Type B pancreatic cell (in vitro differentiated cells): ENCODE measurements at regions not wholly inside any gene's neighbourhood (a gene's known extent, or its start where the extent isn't known, plus 50 kb on each side); places are given as distances from the start of the nearest gene placed in this dataset.

Source experiments
- DNase-seq: peaks from one replicate; pipeline ENCODE4 v3.0.0; 2021; ENCODE audit warnings: mixed read lengths; ENCODE audit not compliant: unreplicated experiment; ENCODE audit errors: extremely low spot score
- H3K27ac Mint-ChIP-seq: 2 replicates; pipeline ENCODE4 v1.8.0; 2021; ENCODE audit warnings: mild to moderate bottlenecking, mixed read lengths
- H3K27me3 Mint-ChIP-seq: 2 replicates; pipeline ENCODE4 v1.8.0; 2021; ENCODE audit warnings: mixed read lengths
- H3K36me3 Mint-ChIP-seq: 2 replicates; pipeline ENCODE4 v1.8.0; 2021; ENCODE audit warnings: mixed read lengths
- H3K4me1 Mint-ChIP-seq: one replicate; pipeline ENCODE4 v1.8.0; 2021; ENCODE audit warnings: mixed read lengths; ENCODE audit not compliant: unreplicated experiment
- H3K4me3 Mint-ChIP-seq: 2 replicates; pipeline ENCODE4 v1.8.0; 2021; ENCODE audit warnings: mild to moderate bottlenecking, mixed read lengths
- H3K9me3 Mint-ChIP-seq: 2 replicates; pipeline ENCODE4 v1.8.0; 2021; ENCODE audit warnings: mixed read lengths
- TF ChIP-seq, protein P1 (sequence below): fragments of 200-600 bp; sonication (generic); conservative IDR thresholded peaks from 2 replicates; pipeline ENCODE4 v1.5.0; 2021; ENCODE audit warnings: antibody characterized with exemption, mild to moderate bottlenecking

DNA sequence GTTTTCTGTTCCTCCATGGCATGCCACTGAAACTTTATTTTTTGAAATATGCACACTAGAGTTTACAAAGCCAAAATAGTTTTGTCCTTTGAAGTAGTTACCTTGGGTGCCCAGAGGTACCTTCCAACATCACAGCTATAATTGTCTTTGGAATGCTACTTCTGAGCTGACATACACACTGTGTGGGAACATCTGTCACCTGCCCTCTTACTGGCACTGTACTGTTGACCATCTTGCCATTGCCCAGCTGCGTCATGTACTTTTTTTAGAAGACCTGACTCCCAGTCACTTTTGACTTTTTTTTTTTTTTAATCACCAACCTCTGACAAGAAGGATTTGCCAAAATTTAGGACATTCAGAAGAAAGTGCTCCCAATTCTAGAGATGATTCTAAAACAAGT, 200.5 kb upstream of the CXorf66 start:
- DNase-seq: no peak
- Mint-ChIP-seq H3K4me1 (no peaks in the 10 kb centered on the region), H3K27me3 (no peaks in the 10 kb centered on the region), H3K9me3 (no peaks in the 10 kb centered on the region), H3K27ac (no peak overlapping the region), H3K4me3 (no peak overlapping the region), H3K36me3 (no peaks in the 10 kb centered on the region)
- TF ChIP-seq, protein P1, sequence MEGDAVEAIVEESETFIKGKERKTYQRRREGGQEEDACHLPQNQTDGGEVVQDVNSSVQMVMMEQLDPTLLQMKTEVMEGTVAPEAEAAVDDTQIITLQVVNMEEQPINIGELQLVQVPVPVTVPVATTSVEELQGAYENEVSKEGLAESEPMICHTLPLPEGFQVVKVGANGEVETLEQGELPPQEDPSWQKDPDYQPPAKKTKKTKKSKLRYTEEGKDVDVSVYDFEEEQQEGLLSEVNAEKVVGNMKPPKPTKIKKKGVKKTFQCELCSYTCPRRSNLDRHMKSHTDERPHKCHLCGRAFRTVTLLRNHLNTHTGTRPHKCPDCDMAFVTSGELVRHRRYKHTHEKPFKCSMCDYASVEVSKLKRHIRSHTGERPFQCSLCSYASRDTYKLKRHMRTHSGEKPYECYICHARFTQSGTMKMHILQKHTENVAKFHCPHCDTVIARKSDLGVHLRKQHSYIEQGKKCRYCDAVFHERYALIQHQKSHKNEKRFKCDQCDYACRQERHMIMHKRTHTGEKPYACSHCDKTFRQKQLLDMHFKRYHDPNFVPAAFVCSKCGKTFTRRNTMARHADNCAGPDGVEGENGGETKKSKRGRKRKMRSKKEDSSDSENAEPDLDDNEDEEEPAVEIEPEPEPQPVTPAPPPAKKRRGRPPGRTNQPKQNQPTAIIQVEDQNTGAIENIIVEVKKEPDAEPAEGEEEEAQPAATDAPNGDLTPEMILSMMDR: no peak

DNA sequence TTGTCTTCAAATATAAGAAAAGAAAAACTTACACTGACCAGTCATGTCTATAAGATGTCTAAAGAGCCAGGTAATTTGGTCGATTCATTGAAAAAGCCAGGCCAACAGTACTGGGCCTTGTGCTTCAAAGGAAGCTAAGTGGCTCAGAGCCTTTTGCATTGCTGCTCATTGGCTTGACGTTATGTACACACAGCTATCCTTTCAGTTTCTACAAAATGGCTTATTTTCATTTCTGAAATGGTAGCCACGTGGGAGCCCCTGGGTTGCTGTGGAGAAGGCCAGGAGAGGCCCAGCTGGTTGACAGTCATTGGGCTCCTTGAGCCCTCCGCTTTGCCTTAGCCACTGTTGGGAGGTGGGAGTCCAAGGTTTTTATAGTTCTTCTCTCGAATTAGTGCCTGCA, 199.1 kb upstream of the CXorf66 start:
- H3K36me3 Mint-ChIP-seq: no peaks in the 10 kb centered on the region

DNA sequence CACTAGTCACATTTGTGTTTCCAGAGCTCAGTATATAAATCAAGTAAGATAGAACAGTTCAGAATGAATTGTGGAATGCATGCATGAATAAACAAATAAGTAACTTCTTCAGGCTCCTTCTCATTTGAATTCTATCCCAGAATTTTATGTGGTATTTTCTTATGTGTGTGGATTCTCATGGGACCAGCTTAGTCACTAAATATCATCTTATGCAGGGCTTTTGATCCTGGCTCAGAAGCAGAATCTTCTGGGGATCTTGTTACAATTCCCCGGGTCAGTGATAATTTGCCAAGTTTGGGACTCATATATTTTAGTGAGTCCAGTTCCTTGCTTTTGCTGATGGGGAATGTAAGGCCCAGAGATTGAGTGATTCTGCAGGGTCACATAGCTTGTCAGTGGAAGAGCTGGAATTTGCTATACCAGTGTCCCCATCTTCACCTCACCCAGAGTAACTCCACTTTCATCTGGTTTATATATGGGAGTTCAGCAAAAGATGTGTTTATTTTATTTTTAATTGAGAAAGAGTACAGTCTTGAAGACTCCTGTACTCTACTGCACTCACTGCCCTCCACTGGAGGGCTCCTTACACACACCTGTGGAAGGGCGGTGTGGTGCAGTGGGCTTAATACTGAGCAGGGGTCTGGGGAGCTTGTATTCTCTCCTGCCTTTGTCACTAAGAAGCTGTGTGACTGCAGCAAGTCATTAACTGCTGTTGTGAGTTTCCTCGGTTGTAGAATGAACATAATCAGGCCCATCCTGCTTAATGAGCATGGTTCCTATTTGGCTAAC, 198.2 kb upstream of the CXorf66 start:
- DNase-seq: no peak
- no peak overlapping the region for H3K4me3 Mint-ChIP-seq
- TF ChIP-seq, protein P1: no peak

More for the DNA sequence above, 199.1 kb upstream of the CXorf66 start:
- TF ChIP-seq, protein P1: no peak
- H3K4me1 Mint-ChIP-seq: no peaks in the 10 kb centered on the region
- H3K27ac Mint-ChIP-seq: no peak overlapping the region
- no peaks in the 10 kb centered on the region for H3K27me3 Mint-ChIP-seq
- no peak overlapping the region for H3K4me3 Mint-ChIP-seq
- no peak for DNase-seq
- H3K9me3 Mint-ChIP-seq: no peaks in the 10 kb centered on the region

DNA sequence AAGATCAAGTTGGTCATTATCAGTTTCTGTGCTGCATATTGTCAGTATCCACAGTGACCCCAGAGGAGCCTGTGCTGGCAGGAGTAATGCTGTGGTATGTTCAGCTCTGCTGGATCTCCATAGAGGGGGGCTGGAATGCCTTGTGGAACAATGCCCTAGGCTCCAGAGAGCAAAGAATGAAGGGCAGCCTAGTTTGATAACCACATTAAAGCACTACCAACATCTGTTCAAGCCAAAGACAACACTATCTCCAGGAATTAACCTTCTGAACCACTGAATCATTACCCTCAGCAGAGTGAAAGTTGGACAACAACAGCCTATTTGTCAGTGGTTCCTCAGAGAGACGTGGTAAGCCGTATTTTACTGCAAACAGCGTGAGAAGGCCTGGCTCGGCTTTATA, 192.3 kb upstream of the CXorf66 start:
- TF ChIP-seq, protein P1: no peak
- no peaks in the 10 kb centered on the region for H3K36me3 Mint-ChIP-seq
- DNase-seq: no peak
- peaks cover 3% of the 10 kb centered on the region for H3K27me3 Mint-ChIP-seq
- H3K4me3 Mint-ChIP-seq: no peak overlapping the region
- H3K27ac Mint-ChIP-seq: no peak overlapping the region
- no peaks in the 10 kb centered on the region for H3K9me3 Mint-ChIP-seq
- no peaks in the 10 kb centered on the region for H3K4me1 Mint-ChIP-seq

More for the DNA sequence above, 198.2 kb upstream of the CXorf66 start:
- no peaks in the 10 kb centered on the region for H3K27me3 Mint-ChIP-seq
- no peaks in the 10 kb centered on the region for H3K36me3 Mint-ChIP-seq
- H3K9me3 Mint-ChIP-seq: no peaks in the 10 kb centered on the region
- no peaks in the 10 kb centered on the region for H3K4me1 Mint-ChIP-seq
- H3K27ac Mint-ChIP-seq: no peak overlapping the region

DNA sequence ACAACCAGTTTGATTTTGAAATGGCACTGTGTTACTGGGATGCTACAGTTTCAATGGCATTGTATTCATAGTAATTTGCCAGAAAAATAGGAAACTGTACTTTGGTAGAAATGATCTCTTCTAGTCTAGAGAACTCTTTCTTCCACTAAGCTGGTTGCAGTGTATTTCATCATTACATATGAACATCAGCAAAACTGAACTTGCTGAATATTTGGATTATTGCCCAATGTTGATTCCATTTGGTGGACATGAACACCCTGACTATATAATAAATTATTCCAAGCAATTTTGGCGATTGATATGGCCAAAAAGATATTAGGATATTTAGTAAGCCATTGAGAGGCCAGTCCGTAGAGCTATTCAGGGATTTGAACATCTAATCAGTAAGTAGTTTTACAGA, 191.8 kb upstream of the CXorf66 start:
- peaks cover 3% of the 10 kb centered on the region for H3K27me3 Mint-ChIP-seq
- no peaks in the 10 kb centered on the region for H3K4me1 Mint-ChIP-seq
- no peak overlapping the region for H3K4me3 Mint-ChIP-seq
- H3K9me3 Mint-ChIP-seq: no peaks in the 10 kb centered on the region
- TF ChIP-seq, protein P1: no peak
- no peak overlapping the region for H3K27ac Mint-ChIP-seq
- DNase-seq: no peak
- H3K36me3 Mint-ChIP-seq: no peaks in the 10 kb centered on the region
